ENCODE measurements at regions not wholly inside any gene's neighbourhood (a gene's known extent, or its start where the extent isn't known, plus 50 kb on each side); places are given as distances from the start of the nearest gene placed in this dataset.

DNA sequence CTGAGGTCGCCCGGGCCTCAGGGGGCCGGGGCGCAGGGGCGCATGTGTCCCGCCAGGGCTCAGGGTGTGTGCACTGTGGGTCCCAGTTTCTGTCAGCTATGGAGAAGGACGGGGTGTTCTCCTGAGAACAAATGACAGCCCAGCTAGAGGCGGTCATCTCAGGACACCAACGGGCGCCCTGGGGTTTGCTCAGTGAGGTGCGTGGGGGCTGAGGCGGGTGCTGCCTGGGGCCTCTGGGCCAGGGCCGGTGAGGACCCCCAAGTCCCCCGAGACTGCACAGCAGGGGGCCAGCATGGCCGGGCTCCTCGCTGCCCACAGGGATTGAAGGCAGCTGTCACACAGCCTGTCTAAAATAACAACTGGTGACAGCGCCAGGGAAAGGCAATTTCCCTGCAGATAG is 808.8 kb upstream of the SOX11 start:
- TF ChIP-seq, protein P1, sequence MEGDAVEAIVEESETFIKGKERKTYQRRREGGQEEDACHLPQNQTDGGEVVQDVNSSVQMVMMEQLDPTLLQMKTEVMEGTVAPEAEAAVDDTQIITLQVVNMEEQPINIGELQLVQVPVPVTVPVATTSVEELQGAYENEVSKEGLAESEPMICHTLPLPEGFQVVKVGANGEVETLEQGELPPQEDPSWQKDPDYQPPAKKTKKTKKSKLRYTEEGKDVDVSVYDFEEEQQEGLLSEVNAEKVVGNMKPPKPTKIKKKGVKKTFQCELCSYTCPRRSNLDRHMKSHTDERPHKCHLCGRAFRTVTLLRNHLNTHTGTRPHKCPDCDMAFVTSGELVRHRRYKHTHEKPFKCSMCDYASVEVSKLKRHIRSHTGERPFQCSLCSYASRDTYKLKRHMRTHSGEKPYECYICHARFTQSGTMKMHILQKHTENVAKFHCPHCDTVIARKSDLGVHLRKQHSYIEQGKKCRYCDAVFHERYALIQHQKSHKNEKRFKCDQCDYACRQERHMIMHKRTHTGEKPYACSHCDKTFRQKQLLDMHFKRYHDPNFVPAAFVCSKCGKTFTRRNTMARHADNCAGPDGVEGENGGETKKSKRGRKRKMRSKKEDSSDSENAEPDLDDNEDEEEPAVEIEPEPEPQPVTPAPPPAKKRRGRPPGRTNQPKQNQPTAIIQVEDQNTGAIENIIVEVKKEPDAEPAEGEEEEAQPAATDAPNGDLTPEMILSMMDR (IDR thresholded peaks at IDR 0.05), result no peak
- no peak for TF ChIP-seq POLR2A (IDR thresholded peaks at IDR 0.05)
